A673 (cell line): ENCODE measurements at regions not wholly inside any gene's neighbourhood (a gene's known extent, or its start where the extent isn't known, plus 50 kb on each side); places are given as distances from the start of the nearest gene placed in this dataset.
"Not testable (repeated sequence)": the region's sequence is repeated elsewhere in the genome, so short reads cannot be mapped to it uniquely, and the experiment has no call there.

ENCODE experiments used
- BruUV-seq: library from RNA; stranded (reverse); fragments of 400-500 nt; replicated peaks from 2 replicates; lab custom pipeline; 2021; lab: Mats Ljungman, UMichigan
- CTCF ChIA-PET: fragments of 300-600 bp; sonication (Branson Sonifier 250); formaldehyde crosslinking; loops from one replicate; lab custom pipeline; 2022; ENCODE audit warnings: antibody characterized with exemption; lab: Charles Lee
- POLR2A ChIA-PET: fragments of 300-600 bp; sonication (Branson Sonifier 250); formaldehyde crosslinking; loops from one replicate; lab custom pipeline; 2022; ENCODE audit warnings: antibody characterized with exemption; ENCODE audit not compliant: low non-redundant PET; lab: Charles Lee
- DNase-seq: peaks from one replicate; pipeline ENCODE4 v3.0.0-alpha.2; 2015; ENCODE audit warnings: low spot score
- H3K27ac ChIP-seq: fragments of 200-600 bp; sonication (generic); 2 replicates; pipeline ENCODE4 v1.5.1; 2016; ENCODE audit warnings: mixed run types, low read depth, mild to moderate bottlenecking, mixed read lengths, antibody characterized with exemption, low read length; ENCODE audit not compliant: poor library complexity, severe bottlenecking
- H3K27me3 ChIP-seq: fragments of 200-600 bp; sonication (generic); replicated peaks from 2 replicates; pipeline ENCODE4 v1.6.1; 2017; ENCODE audit warnings: mixed run types, low read depth, mild to moderate bottlenecking, mixed read lengths, antibody characterized with exemption, low read length; ENCODE audit not compliant: insufficient read depth, poor library complexity
- H3K36me3 ChIP-seq: fragments of 200-600 bp; sonication (generic); 2 replicates; pipeline ENCODE4 v1.6.1; 2016; ENCODE audit warnings: mixed run types, mild to moderate bottlenecking, mixed read lengths, antibody characterized with exemption, low read length; ENCODE audit not compliant: insufficient read depth, poor library complexity, severe bottlenecking
- H3K4me1 ChIP-seq: fragments of 200-600 bp; sonication (generic); 2 replicates; pipeline ENCODE4 v1.6.1; 2017; ENCODE audit warnings: mixed run types, mild to moderate bottlenecking, mixed read lengths, antibody characterized with exemption, low read length; ENCODE audit not compliant: insufficient read depth, poor library complexity, severe bottlenecking
- H3K4me3 ChIP-seq: fragments of 200-600 bp; sonication (generic); 2 replicates; pipeline ENCODE4 v1.5.1; 2016; ENCODE audit warnings: low read depth, mixed run types, mild to moderate bottlenecking, mixed read lengths, low read length; ENCODE audit not compliant: poor library complexity, severe bottlenecking
- H3K9me3 ChIP-seq: fragments of 200-600 bp; sonication (generic); 2 replicates; pipeline ENCODE4 v1.6.1; 2016; ENCODE audit warnings: mixed run types, low read depth, mild to moderate bottlenecking, mixed read lengths, antibody characterized with exemption, low read length; ENCODE audit not compliant: poor library complexity, severe bottlenecking
- CTCF ChIP-seq: fragments of 300-800, 200-600 bp; sonication (generic); conservative IDR thresholded peaks from 2 replicates; pipeline ENCODE4 v1.5.1; 2017; ENCODE audit warnings: low read depth, mild to moderate bottlenecking, antibody characterized with exemption, low read length, moderate library complexity, mixed read lengths
- EZH2 ChIP-seq: fragments of 200-600 bp; sonication (generic); IDR thresholded peaks from 2 replicates; pipeline ENCODE4 v1.6.1; 2017; ENCODE audit warnings: borderline replicate concordance, low read depth, mild to moderate bottlenecking, mixed read lengths, antibody characterized with exemption, low read length; ENCODE audit not compliant: poor library complexity, severe bottlenecking
- intact Hi-C: fragments of 100-400 bp; cut with micrococcal nuclease; formaldehyde crosslinking; loops from one replicate; pipeline ENCODE4 v1.10.0; 2022; ENCODE audit not compliant: unreplicated experiment

GRCh38 chr1:38584448-38585355, 274.9 kb downstream of the RRAGC start:
- no TSS peak for BruUV-seq
- H3K27ac ChIP-seq = peak overlapping the region; percentile 78
- no peaks in the 10 kb centered on the region for H3K27me3 ChIP-seq
- DNase-seq = peak; percentile 93
- H3K4me3 ChIP-seq = peak overlapping the region; percentile 2
- intact Hi-C loops = loop anchor here (1.0 to 5.0 kb wide), 5 partner anchors 77 to 557 kb away; no protein-coding TSS in a partner anchor
- CTCF ChIA-PET = interaction anchor here (0.6 kb wide), 1 partner anchor 538 kb away, joined by 4 read pairs; no protein-coding TSS in a partner anchor
- POLR2A ChIA-PET = no interaction called here
- no peaks in the 10 kb centered on the region for H3K36me3 ChIP-seq
- H3K9me3 ChIP-seq = no peaks in the 10 kb centered on the region
- H3K4me1 ChIP-seq = peaks cover 85% of the 10 kb centered on the region
- TF ChIP-seq CTCF (no peak), EZH2 (no peak)

- H3K9me3 ChIP-seq, DNase-seq, H3K36me3 ChIP-seq, BruUV-seq, intact Hi-C loops, POLR2A ChIA-PET, H3K27ac ChIP-seq, H3K4me3 ChIP-seq, H3K27me3 ChIP-seq, CTCF ChIA-PET: not testable (repeated sequence)
- H3K4me1 ChIP-seq = peaks cover 78% of the 10 kb centered on the region
These were observed 276.3 kb downstream of the RRAGC start for GRCh38 chr1:38583287-38583686.

GRCh38 chr1:38581396-38581795, 278.2 kb downstream of the RRAGC start:
- no peaks in the 10 kb centered on the region for H3K27me3 ChIP-seq
- intact Hi-C loops = no loop called here
- no peak overlapping the region for H3K4me3 ChIP-seq
- no peaks in the 10 kb centered on the region for H3K9me3 ChIP-seq
- peak; percentile 75 for DNase-seq
- CTCF ChIA-PET = no interaction called here
- TF ChIP-seq EZH2 (no peak), CTCF (no peak)
- H3K27ac ChIP-seq = peak overlapping the region; percentile 18
- BruUV-seq = no TSS peak
- peaks cover 61% of the 10 kb centered on the region for H3K4me1 ChIP-seq
- no peaks in the 10 kb centered on the region for H3K36me3 ChIP-seq
- POLR2A ChIA-PET = no interaction called here
